NCI-H146 treated with DMSO at 0.1 percent for 48 hours (cell line): ENCODE measurements at regions not wholly inside any gene's neighbourhood (a gene's known extent, or its start where the extent isn't known, plus 50 kb on each side); places are given as distances from the start of the nearest gene placed in this dataset.
"Not testable (repeated sequence)": the region's sequence is repeated elsewhere in the genome, so short reads cannot be mapped to it uniquely, and the experiment has no call there.

Source experiments
- DNase-seq: peaks from one replicate; lab custom pipeline; 2025; ENCODE audit not compliant: unreplicated experiment; lab: John Stamatoyannopoulos, UW

GRCh38 chr11:134980819-134981710 lies 569.0 kb upstream of the B3GAT1 start:
- no peak for DNase-seq

- DNase-seq: not testable (repeated sequence)
These were observed 567.0 kb upstream of the B3GAT1 start for GRCh38 chr11:134979089-134979457.

GRCh38 chr11:134978388-134979088 lies 566.5 kb upstream of the B3GAT1 start:
- no peak for DNase-seq

- no peak for DNase-seq
These were observed 564.5 kb upstream of the B3GAT1 start for GRCh38 chr11:134976551-134976950.

- DNase-seq: no peak
These were observed 563.9 kb upstream of the B3GAT1 start for GRCh38 chr11:134975866-134976376.

GRCh38 chr11:134973801-134974200 lies 561.8 kb upstream of the B3GAT1 start:
- no peak for DNase-seq

GRCh38 chr11:134971381-134971780 lies 559.3 kb upstream of the B3GAT1 start:
- DNase-seq: no peak

DNA sequence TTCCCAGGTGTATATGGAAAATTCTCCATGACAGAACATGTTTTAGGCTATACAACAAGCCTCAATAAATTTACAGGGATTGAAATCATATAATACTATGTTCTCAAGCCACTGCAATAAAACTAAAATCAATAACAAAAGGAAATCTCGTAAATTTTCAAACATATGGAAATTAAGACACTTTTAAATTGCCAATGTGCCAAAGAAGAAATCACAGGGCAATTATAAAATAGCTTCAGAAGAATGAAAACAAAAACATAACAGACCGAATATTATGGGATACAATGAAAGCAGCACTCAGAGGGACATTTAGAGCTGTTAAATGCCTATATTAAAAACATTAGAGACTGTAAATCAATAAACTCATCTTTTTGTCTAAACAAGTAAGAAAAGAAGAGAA lies 555.7 kb upstream of the B3GAT1 start:
- DNase-seq: no peak

- DNase-seq: not testable (repeated sequence)
These were observed 549.3 kb upstream of the B3GAT1 start for GRCh38 chr11:134961386-134961785.

DNA sequence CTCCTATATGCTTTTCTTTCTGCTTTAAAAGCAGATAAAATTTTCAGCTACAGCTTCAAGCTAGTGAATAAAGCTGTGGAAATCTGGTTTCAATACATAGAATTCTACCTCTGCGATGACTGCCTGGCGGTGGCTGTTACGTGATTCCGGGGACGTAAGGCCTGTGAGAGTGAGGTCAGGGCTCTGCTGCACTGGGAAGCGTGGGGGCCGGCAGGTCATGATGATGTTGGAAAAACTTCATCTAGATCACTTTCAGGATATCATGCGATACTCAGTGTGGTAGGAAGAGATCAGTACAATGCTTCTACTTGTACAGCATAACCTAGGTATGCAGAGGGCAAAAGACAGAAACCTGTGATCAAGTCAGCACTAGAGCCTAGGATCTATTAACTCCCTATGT lies 546.8 kb upstream of the B3GAT1 start:
- no peak for DNase-seq

DNA sequence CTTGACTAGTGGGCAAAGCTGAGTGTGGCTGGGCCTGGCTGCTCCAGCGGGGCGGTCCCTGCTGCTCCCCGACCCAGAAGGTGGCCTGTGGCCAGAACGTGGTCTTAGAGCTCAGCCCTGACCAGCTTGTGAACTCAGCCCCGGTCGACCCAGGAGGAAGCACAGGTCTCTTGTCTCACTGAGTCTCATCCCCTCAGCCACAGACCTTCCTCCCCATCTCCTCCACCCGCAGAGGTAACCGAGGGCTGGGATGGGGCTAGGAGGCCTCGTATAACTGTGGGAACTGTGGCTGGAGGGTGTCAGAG lies 546.2 kb upstream of the B3GAT1 start:
- no peak for DNase-seq

DNA sequence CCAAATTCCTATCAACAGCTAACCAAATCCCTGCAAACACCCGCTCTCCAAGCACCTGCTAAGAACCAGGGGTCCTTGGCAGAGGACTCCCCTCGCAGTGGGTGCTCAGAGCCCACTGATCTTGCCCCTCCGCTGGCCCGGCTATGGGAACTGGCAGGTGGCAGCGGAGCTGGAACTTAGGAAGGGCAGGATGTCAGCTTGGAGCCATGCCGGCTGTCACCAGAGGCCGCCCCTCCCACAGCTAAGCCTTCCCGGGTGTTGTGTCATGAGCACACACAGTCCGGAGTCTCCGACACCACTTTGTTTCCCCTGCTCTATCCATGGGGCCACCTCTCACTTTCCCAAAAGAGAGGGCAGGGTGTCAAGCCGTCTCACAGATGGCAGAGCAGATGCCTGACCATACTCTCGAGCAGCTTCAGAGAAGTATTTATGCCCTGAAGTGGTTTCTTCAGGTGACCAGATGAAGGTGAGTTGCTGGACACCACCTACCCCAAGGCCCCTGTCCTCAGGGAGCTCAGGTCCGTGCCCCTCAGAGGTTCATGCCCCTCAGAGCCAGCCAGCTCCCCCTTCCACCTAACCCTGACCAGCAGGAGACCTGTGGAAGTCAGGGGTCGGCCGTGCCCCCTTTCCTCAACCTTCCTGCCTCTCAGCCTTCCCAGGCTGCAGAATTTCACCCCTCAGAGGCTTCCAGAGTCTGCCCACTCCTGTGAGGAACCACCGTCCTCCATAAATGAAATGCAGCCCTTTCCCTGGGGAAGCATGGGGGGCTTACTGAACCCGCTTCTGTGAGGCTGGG lies 545.7 kb upstream of the B3GAT1 start:
- no peak for DNase-seq

GRCh38 chr11:134956450-134957210 lies 544.6 kb upstream of the B3GAT1 start:
- DNase-seq: no peak

DNA sequence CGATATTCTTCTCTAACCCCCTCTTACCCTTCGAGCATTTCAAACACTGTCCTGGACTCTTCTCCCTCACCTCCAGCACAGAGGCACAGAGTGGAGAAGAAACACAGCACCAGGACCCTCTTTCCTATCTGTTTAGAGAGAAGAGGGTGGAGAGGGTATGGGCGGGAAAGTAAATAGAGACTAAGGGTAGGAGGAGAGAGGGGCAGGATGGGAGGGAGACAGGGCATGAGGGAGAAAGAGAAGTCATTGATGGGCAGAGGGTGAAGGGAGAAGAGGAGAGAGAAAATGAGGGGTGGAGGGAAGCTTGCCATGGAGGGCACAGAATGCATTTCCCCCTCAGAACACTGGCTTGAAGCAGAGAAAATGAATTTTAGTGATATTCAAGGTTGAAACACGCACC lies 543.9 kb upstream of the B3GAT1 start:
- DNase-seq: not testable (repeated sequence)

- no peak for DNase-seq
These were observed 543.2 kb upstream of the B3GAT1 start for GRCh38 chr11:134955281-134955680.

GRCh38 chr11:134954456-134954855 lies 542.4 kb upstream of the B3GAT1 start:
- not testable (repeated sequence) for DNase-seq

DNA sequence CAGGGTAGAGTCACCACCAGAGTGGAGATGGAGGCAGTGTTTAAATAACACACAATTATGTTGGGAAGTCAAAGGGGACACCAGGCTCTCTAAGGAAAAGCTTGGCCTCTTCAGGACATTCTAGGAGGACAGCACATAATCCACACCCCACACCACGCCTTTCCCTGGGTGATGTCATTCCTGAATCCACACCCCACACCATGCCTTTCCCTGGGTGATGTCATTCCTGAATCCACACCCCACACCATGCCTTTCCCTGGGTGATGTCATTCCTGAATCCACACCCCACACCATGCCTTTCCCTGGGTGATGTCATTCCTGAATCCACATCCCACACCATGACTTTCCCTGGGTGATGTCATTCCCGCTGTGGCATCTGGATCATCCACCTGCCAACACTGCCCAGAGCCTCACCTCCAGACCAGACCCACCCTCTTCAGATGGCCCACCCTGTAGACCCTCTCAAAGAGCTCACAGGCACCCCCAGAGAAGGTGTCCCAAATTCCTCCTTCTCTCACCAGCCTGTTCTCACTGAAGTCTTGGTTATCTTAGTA lies 541.5 kb upstream of the B3GAT1 start:
- not testable (repeated sequence) for DNase-seq

- no peak for DNase-seq
These were observed 539.3 kb upstream of the B3GAT1 start for GRCh38 chr11:134951305-134951700.

- DNase-seq: no peak
These were observed 538.8 kb upstream of the B3GAT1 start for GRCh38 chr11:134950692-134951304.
